Spinal cord (tissue), 9 donors: ENCODE measurements at regions not wholly inside any gene's neighbourhood (a gene's known extent, or its start where the extent isn't known, plus 50 kb on each side); places are given as distances from the start of the nearest gene placed in this dataset.
"Not testable (repeated sequence)": the region's sequence is repeated elsewhere in the genome, so short reads cannot be mapped to it uniquely, and the experiment has no call there.

ENCODE experiments used
- DNase-seq, 6 donors: peaks; one replicate each; pipeline versions ENCODE4 v3.0.0 to v3.0.0-alpha.2; 2013 to 2015; ENCODE audit warnings: low spot score in 6 of 6, low read depth in 4 of 6
- H3K27ac ChIP-seq: one replicate; pipeline ENCODE4 v1.5.1; 2013; ENCODE audit warnings: low read depth, low read length, control low read depth
- H3K27me3 ChIP-seq: one replicate; pipeline ENCODE4 v1.6.1; 2013; ENCODE audit warnings: low read length; ENCODE audit not compliant: control insufficient read depth, insufficient read depth
- H3K36me3 ChIP-seq: one replicate; pipeline ENCODE4 v1.6.1; 2013; ENCODE audit warnings: low read length; ENCODE audit not compliant: control insufficient read depth, insufficient read depth
- H3K4me1 ChIP-seq: one replicate; pipeline ENCODE4 v1.6.1; 2013; ENCODE audit warnings: low read length; ENCODE audit not compliant: control insufficient read depth, insufficient read depth
- H3K4me3 ChIP-seq: one replicate; pipeline ENCODE4 v1.5.1; 2013; ENCODE audit warnings: low read depth, low read length, control low read depth
- H3K9me3 ChIP-seq: one replicate; pipeline ENCODE4 v1.6.1; 2013; ENCODE audit warnings: low read length; ENCODE audit not compliant: control insufficient read depth, insufficient read depth
- WGBS: methylation state at CpG from one replicate; pipeline ENCODE4 v1.1.5; 2013; ENCODE audit warnings: missing lambda C conversion rate; ENCODE audit not compliant: insufficient coverage; 5-methylcytosine and 5-hydroxymethylcytosine counted together
- donor health status: healthy.

- H3K9me3 ChIP-seq = no peaks in the 10 kb centered on the region
- no peaks in the 10 kb centered on the region for H3K4me1 ChIP-seq
- no peak for DNase-seq
- H3K27me3 ChIP-seq = no peaks in the 10 kb centered on the region
- H3K36me3 ChIP-seq = no peaks in the 10 kb centered on the region
- no peak overlapping the region for H3K4me3 ChIP-seq
- H3K27ac ChIP-seq = no peak overlapping the region
These were observed 290.1 kb upstream of the KIAA1217 start for GRCh38 chr10:23918839-23919238.

- peak in 2 of 6 donors; percentile 20 to 70 for DNase-seq
- WGBS = 35% methylated on average over 5 of the region's 8 CpGs
- Histone ChIP-seq H3K9me3 (no peaks in the 10 kb centered on the region), H3K36me3 (no peaks in the 10 kb centered on the region), H3K4me1 (peaks cover 3% of the 10 kb centered on the region), H3K4me3 (no peak overlapping the region), H3K27ac (no peak overlapping the region), H3K27me3 (no peaks in the 10 kb centered on the region)
These were observed 281.2 kb upstream of the KIAA1217 start for GRCh38 chr10:23927576-23928325.

- not testable (repeated sequence) for H3K27ac ChIP-seq, H3K9me3 ChIP-seq, H3K4me1 ChIP-seq, H3K36me3 ChIP-seq, H3K4me3 ChIP-seq, H3K27me3 ChIP-seq, DNase-seq
- WGBS = no CpG with 5 or more reads among the region's 3 CpGs
These were observed 274.9 kb upstream of the KIAA1217 start for GRCh38 chr10:23934023-23934422.

- Histone ChIP-seq H3K36me3 (no peaks in the 10 kb centered on the region), H3K4me3 (no peak overlapping the region), H3K27me3 (no peaks in the 10 kb centered on the region), H3K27ac (no peak overlapping the region), H3K9me3 (no peaks in the 10 kb centered on the region), H3K4me1 (no peaks in the 10 kb centered on the region)
- no CpG with 5 or more reads among the region's 2 CpGs for WGBS
- no peak for DNase-seq
These were observed 263.1 kb upstream of the KIAA1217 start for GRCh38 chr10:23945845-23946244.

GRCh38 chr10:23951841-23952240 lies 257.1 kb upstream of the KIAA1217 start:
- Histone ChIP-seq H3K36me3 (no peaks in the 10 kb centered on the region), H3K4me3 (no peak overlapping the region), H3K4me1 (no peaks in the 10 kb centered on the region), H3K27me3 (no peaks in the 10 kb centered on the region), H3K27ac (no peak overlapping the region), H3K9me3 (no peaks in the 10 kb centered on the region)
- WGBS = no CpG with 5 or more reads among the region's 6 CpGs
- peak in 1 of 6 donors; percentile 41 for DNase-seq

- Histone ChIP-seq H3K4me3 (no peak overlapping the region), H3K9me3 (no peaks in the 10 kb centered on the region), H3K27ac (no peak overlapping the region), H3K27me3 (no peaks in the 10 kb centered on the region), H3K36me3 (no peaks in the 10 kb centered on the region), H3K4me1 (no peaks in the 10 kb centered on the region)
- WGBS = 71% methylated on average over 6 of the region's 10 CpGs
- DNase-seq = no peak
These were observed 253.3 kb upstream of the KIAA1217 start for GRCh38 chr10:23955456-23956225.

GRCh38 chr10:23965123-23965522 lies 243.8 kb upstream of the KIAA1217 start:
- Histone ChIP-seq H3K4me3 (no peak overlapping the region), H3K4me1 (no peaks in the 10 kb centered on the region), H3K9me3 (no peaks in the 10 kb centered on the region), H3K27ac (no peak overlapping the region), H3K27me3 (no peaks in the 10 kb centered on the region), H3K36me3 (no peaks in the 10 kb centered on the region)
- 73% methylated on average over 5 of the region's 5 CpGs for WGBS
- DNase-seq = no peak

GRCh38 chr10:23965880-23966279 lies 243.1 kb upstream of the KIAA1217 start:
- H3K27ac ChIP-seq = no peak overlapping the region
- no peaks in the 10 kb centered on the region for H3K27me3 ChIP-seq
- H3K4me1 ChIP-seq = no peaks in the 10 kb centered on the region
- no peak for DNase-seq
- H3K36me3 ChIP-seq = no peaks in the 10 kb centered on the region
- no peak overlapping the region for H3K4me3 ChIP-seq
- no peaks in the 10 kb centered on the region for H3K9me3 ChIP-seq
- no CpG with 5 or more reads among the region's 1 CpG for WGBS

GRCh38 chr10:23966504-23967051 lies 242.4 kb upstream of the KIAA1217 start:
- DNase-seq = no peak
- no peak overlapping the region for H3K27ac ChIP-seq
- H3K4me1 ChIP-seq = no peaks in the 10 kb centered on the region
- no peak overlapping the region for H3K4me3 ChIP-seq
- no peaks in the 10 kb centered on the region for H3K27me3 ChIP-seq
- H3K36me3 ChIP-seq = no peaks in the 10 kb centered on the region
- WGBS = 80% methylated on average over 1 of the region's 3 CpGs
- H3K9me3 ChIP-seq = no peaks in the 10 kb centered on the region

- DNase-seq = peak in 1 of 6 donors; percentile 26
These were observed 240.6 kb upstream of the KIAA1217 start for GRCh38 chr10:23968301-23968700.

More at GRCh38 chr10:23968301-23968700, 240.6 kb upstream of the KIAA1217 start:
- Histone ChIP-seq H3K27ac (no peak overlapping the region), H3K27me3 (no peaks in the 10 kb centered on the region), H3K4me1 (no peaks in the 10 kb centered on the region), H3K36me3 (no peaks in the 10 kb centered on the region), H3K4me3 (no peak overlapping the region), H3K9me3 (no peaks in the 10 kb centered on the region)
- WGBS = no CpG with 5 or more reads among the region's 4 CpGs
